UCSD-AML1 (cell line): ENCODE measurements at regions not wholly inside any gene's neighbourhood (a gene's known extent, or its start where the extent isn't known, plus 50 kb on each side); places are given as distances from the start of the nearest gene placed in this dataset.

Experiments
- DNase-seq: peaks from one replicate; lab custom pipeline; 2025; ENCODE audit not compliant: unreplicated experiment; lab: John Stamatoyannopoulos, UW

DNA sequence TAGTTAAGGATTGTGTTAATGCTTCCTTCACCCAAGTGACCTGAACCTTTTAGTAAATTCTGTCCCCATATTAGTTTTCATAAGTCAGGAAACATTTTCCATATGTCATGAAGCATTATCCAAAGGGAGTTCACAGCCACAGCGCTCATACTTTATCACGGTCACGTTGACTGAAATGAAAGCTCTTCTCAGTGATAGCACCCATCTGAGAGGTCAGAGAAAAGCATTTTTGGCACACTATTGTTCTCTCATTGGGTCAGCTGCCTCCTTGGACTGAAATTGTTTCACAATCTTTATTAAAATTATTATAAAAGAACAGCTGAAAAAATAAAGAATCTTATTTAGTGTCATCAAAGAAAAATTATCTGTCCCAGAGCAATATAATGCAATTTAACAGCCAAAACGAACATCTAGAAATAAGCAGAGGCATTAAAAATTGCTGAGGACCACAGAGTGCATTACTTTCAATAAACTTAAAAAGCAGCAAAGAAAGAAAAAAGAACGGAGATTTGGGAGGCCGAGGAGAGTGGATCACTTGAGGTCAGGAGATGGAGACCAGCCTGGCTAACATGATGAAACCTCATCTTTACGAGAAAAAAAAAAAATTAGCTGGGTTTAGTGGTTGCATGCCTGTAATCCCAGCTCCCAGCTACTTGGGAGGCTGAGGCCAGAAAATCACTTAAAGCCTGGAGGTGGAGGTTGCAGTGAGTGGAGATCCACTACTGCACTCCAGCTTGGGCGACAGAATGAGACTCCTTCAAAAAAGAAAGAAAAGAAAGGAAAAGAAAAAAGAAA, 680.8 kb upstream of the FAM241A start:
- DNase-seq = no peak

DNA sequence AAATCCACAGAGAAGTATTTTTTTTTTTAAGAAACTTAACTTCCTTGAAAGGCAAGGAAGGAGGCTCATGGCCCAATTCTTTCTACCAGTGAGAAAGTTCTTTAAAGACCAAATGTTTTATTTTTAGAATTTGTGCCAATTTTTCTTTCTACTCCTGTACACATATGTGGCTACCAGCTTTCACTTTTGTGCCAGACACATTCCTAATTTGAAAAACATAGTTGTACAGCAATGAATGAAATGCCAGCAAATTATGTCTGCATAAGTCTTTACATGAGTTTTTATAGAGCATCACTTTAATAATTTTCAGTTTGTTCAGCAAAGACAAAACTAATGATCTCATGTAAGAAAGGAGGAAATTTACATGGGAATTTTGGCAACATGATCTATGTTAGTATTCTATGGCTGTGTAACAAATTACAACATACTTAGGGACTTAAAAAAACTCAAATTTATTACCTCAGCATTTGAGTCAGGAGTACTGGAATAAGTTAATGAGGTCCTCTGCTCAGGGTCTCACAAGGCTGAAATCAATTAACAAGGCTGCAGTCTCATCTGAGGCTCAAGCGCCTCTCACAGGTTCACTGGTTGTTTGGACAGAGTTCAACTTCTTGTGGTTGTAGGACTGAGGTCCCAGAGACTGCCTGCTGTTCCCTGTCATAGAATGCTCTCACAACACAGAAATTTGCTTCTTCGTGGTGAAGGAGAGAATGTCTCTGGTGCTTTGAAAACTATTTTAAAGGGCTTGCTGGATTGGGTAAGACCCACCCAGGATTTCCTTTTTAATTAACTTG, 678.2 kb upstream of the FAM241A start:
- no peak for DNase-seq

- DNase-seq = no peak
Measured at GRCh38 chr4:111475001-111475400, 670.3 kb upstream of the FAM241A start.

DNA sequence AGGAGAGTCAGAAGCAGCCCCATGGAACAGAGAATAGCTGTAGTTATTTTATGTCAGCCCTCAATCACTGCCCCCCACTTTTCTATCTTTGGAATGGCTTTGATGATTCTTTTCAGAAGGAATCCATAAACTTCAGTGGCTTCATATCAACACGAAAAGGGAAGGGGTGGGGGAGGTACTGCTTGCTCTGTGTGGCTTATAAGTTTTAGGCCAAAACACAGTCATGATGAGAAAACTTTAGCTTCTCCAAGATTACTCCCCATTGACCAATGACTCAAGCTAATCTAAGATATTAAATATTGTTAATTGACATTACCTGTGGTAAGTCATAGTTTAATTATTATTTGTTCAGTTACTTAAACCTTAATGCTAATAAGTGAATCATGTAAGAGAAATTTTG, 669.6 kb upstream of the FAM241A start:
- no peak for DNase-seq

DNA sequence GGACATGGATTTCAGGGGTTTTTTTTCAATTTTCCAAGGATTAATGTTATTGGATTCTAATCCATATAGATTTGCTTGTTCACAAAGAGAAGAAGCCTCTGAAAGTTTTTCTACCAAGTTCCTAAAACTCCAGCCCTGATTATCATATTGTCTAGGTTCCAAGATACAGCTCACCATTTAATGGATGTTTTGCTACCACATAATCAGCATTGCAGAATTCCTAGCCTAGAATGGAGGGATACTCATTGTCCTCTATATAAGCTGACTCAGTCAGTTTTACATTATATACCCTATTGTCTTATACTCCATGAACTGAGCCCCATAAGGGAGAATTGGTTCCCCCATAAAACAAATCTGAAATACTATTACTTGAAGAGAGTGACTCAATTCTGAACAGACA, 664.7 kb upstream of the FAM241A start:
- DNase-seq = no peak

GRCh38 chr4:111483375-111484169, 661.7 kb upstream of the FAM241A start:
- no peak for DNase-seq

- DNase-seq = no peak
Measured at GRCh38 chr4:111492496-111492895, 652.8 kb upstream of the FAM241A start.

DNA sequence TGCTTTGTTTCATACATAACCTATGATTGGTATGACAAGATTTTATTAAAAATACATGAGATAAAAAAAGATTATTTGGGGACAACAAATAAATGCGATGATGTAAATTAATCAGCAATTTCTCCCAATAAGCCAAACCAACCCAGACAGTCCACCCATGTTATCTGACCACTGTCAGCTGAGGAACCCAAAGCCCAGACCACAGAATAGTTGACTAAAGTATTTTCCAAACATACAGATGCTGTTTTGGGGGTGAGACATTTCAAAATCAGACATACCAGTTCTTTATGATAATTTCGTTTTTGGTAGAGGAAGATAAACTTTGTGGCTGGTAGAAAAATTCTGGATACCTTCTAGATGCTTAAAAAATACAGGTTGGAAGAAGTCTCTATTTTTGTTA, 650.8 kb upstream of the FAM241A start:
- DNase-seq = no peak

- no peak for DNase-seq
Measured at GRCh38 chr4:111494971-111495370, 650.3 kb upstream of the FAM241A start.

DNA sequence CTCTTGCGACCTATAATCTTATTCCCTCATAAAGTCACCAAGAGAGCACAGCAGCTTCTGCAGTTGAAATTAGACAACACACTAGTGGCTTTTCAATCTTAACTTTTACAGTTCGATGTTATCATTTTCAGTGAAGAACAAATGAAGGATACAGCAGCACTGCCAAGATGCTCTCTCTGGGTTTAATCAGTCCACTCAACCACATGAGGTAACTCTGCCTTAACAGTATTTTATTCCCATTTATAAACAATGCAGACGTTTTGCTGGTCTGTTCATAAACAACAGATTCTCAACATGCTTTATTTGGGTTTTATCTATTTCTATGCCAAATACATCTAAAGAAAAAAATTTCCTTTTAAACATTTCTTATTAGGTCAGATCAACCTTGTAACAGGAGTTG, 646.0 kb upstream of the FAM241A start:
- no peak for DNase-seq

DNA sequence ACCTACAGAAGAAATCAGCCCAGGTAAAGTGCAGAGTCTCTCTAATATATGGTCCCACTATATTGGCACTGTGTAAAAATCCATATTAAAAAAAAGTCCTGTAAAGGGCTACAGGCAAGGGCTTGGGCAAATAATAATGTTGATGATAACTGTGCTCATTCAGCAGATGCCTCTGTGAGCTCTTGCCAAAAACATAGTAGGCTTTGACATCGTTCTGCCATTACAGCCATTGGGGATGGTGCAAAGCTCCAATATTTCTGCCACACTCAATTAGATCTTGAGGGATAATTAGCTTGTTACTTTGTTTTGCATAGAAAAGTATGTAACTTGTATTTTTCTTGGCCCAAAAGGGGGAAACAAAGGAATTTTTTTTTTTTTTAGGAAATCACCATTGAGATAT, 645.5 kb upstream of the FAM241A start:
- DNase-seq = no peak

GRCh38 chr4:111500858-111501257, 644.4 kb upstream of the FAM241A start:
- DNase-seq = no peak

- DNase-seq = no peak
Measured at GRCh38 chr4:111501946-111502345, 643.3 kb upstream of the FAM241A start.

DNA sequence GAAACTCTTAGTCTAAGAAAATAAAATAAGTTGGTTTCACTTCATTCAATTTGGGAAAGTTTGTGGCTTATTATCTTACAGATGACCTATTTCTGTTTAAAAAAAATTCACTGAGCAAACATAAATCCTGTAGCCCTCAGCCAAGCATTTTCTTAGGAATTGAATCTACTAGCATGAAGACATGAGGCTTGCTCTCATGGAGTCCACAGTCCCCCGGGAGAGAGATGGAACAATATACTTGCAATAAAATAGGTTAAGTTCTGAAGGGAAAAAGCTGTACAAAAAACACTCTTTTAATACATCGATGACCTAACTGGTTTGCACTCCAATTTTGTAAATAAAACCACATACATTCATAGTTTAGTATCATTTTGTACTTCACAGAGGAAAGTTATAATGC, 642.6 kb upstream of the FAM241A start:
- no peak for DNase-seq

DNA sequence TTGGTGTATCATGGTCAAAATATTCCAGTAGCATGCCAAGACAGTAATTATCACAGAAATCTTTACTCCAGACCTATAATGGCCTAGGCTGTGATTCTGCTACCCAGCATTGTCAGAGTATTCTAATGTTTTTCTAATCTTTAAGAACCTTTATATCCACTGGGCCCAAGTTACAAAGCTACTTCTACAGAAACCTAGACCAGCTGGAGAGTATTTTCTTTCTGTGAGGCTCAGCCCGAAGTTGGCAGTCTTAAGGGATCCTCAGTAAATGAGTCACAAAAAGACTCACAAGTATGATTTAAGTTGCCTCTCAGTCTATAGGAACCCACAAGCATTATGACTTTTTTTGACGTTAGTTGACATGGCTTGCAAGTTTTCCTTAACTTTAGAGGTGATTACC, 638.5 kb upstream of the FAM241A start:
- no peak for DNase-seq

DNA sequence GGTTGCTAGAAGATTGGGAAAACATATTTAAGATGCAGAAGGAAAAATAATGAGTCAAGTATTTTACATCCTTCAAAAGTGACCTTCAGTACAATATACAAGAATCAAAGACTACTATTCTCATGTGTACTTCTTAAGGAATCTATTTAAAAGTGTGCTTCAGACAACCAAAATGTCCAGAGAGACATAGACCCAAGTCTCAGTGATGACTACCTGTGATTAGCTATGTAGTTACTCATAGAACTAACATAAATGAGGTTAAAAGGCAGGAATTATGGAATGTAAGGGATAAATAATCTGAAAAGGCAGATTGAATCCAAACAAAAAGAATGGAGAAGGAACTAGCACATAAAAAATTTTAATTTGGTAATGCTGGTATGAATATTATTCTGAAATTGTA, 634.7 kb upstream of the FAM241A start:
- DNase-seq = no peak

DNA sequence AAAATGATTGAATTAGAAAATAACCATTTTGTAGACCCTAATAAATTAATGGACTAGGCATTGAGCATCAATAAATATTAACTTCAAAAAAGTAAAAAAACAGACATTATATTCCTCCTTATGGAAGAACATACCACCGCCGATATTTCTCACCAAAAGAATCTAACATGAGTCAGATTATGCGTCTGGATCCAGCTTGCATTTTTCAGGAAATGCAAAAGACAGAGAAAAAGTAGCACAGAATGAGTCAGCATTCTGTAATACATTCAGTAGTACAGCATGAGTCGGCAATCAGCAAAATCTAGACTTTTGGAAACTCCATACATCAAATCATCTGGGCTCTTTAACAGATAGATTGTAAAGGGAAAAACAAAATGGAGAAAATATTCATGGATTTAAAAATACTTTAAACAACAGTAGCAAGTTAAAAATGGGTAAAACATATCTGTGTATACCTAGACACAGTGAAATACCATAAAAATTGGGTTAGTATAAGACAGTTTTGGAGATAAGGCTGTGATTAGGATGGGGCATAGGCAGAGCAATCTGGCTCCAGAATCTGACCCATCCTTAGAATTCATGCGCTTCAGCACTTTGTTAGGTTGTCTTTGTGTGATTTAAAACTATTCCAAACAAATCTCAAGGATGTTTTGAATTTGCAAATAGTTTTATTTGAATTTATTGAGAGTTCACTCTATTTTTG, 633.0 kb upstream of the FAM241A start:
- DNase-seq = no peak

- no peak for DNase-seq
Measured at GRCh38 chr4:111519683-111520082, 625.6 kb upstream of the FAM241A start.

DNA sequence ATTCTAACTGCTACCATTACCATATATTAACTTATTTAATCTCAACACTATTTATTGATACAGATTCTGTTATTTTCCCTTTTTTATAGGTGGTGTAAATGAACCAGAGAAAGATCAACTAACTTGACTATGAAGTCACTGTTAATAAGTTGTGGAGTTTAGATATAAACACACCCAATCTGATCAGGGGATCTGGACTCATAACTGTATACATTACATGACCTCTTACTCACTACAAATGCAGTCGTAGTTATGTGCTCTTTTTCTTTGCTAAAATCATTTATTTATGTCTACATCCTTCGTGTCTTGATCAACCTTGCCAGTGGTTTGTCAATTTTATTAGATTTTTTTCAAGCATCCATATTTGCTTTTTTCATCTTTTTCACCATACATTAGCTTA, 614.8 kb upstream of the FAM241A start:
- no peak for DNase-seq

GRCh38 chr4:111535792-111536191, 609.5 kb upstream of the FAM241A start:
- DNase-seq = no peak

DNA sequence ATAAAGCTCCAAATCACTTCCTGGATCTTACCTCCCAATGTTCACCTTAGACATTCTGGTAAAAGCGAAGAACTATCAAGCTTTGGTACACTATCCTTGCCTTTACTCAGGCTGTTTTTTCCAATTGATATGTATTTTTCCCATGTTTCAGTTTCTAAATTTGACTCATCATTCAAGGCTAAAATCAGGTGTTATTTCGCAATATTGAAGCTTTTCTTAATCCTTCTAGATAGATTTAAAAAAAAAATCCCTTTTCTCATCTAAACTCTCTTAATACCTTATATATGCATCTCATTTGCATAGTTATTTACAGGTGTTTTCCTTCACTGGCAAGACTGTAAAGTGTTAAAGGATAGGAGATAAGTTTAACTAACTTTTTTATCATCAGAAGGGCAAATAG, 608.1 kb upstream of the FAM241A start:
- DNase-seq = no peak
